Ishikawa (cell line): ENCODE measurements at regions not wholly inside any gene's neighbourhood (a gene's known extent, or its start where the extent isn't known, plus 50 kb on each side); places are given as distances from the start of the nearest gene placed in this dataset.

Source experiments
- CREB1 ChIP-seq: IDR thresholded peaks from 2 replicates; pipeline ENCODE4 v1.6.1; 2012; ENCODE audit warnings: low read depth
- EP300 ChIP-seq: IDR thresholded peaks from 2 replicates; pipeline ENCODE4 v1.6.1; 2012; ENCODE audit warnings: borderline replicate concordance
- FOXM1 ChIP-seq: IDR thresholded peaks from 2 replicates; pipeline ENCODE4 v1.6.1; 2012; ENCODE audit warnings: low read depth, borderline replicate concordance
- REST ChIP-seq: IDR thresholded peaks from 2 replicates; pipeline ENCODE4 v1.6.1; 2012; ENCODE audit warnings: low read depth, mild to moderate bottlenecking
- TAF1 ChIP-seq: IDR thresholded peaks from 2 replicates; pipeline ENCODE4 v1.6.1; 2012; ENCODE audit warnings: low read depth, mild to moderate bottlenecking
- TCF12 ChIP-seq: IDR thresholded peaks from 2 replicates; pipeline ENCODE4 v1.6.1; 2012; ENCODE audit warnings: low read depth

GRCh38 chr18:51623653-51624052, 426.2 kb upstream of the MEX3C start:
- TF ChIP-seq REST (no peak), EP300 (no peak), TAF1 (no peak), CREB1 (no peak), TCF12 (no peak), FOXM1 (no peak)
